GM18519 (cell line): ENCODE measurements at regions not wholly inside any gene's neighbourhood (a gene's known extent, or its start where the extent isn't known, plus 50 kb on each side); places are given as distances from the start of the nearest gene placed in this dataset.
"Not testable (repeated sequence)": the region's sequence is repeated elsewhere in the genome, so short reads cannot be mapped to it uniquely, and the experiment has no call there.

Experiments used
- ATAC-seq: cut with Tn5 transposase; IDR thresholded peaks from one replicate; pipeline ENCODE4 v1.9.1; 2021; ENCODE audit warnings: mild to moderate bottlenecking, moderate library complexity; ENCODE audit not compliant: unreplicated experiment, low FRiP score

DNA sequence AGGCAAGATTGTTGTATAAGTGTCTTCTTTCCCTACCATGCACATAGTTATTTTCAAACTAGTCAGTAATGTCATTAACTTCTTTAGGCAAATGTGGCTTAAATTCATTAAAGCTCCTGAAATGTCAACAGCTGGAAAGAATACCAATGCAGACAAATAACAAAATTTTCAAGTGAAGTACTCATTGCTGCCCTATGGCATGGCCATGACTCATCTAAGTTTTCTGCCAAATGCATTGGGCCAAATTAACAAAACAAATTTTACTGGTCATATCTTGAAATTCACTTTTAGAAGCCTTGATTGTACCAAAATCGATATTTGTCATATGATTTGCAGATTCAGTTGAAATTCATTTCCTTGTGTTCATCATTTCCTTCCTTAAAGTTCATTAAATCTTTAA lies 915.9 kb downstream of the SLC6A15 start:
- no peak for ATAC-seq

DNA sequence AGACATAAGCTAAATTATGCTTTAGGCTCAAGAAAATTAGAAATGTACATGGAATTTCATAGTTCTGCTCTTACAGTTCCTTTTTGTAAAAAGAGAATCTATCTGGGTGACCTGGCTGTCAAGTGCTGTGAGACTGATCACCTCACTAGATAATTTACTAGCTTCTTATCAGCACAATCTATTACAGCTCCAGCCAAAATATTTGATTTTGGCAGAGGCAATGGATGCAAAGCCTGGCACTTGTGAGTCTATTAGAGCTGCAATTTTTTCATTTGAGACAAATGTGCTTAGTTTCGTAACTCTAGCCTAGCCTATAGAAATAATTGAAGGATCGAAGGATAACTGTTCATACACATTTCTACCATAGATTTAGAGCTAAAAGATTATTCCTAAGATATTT lies 927.5 kb downstream of the SLC6A15 start:
- ATAC-seq, result no peak

DNA sequence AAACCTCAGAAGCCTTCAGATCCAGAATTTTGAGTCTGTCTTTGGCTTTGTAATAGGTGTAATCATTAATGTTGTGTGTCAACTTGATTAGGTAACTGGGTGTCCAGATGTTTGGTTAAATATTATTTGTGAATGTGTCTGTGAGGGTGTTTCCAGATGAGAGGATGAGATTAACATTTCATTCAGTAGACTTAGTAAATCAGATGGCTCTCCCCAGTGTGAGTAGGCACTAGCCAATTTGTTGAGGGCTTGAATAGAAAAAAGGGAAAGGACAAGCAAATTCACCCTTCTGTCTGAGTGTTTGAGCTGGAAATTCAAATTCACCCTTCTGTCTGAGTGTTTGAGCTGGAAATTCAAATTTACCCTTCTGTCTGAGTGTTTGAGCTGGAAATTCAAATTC lies 932.2 kb downstream of the SLC6A15 start:
- no peak for ATAC-seq

DNA sequence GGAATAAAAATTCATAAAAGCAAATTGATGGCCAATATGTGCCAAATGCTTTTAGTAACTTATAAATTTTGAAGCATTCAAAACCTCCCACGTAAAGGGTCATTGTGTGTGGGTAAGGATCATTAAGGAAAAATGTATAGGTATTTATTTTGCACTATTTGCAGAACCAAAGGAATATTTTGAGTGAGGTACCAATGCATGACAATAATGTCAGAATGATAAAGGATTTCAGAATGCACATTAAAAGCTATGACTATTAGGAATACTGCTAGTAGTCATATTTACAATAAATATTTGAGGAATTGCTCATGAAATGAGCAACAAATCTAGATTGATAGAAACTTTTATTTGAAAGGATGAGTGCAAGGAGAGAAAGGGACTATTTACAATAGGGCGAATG lies 932.8 kb downstream of the SLC6A15 start:
- ATAC-seq, result no peak

DNA sequence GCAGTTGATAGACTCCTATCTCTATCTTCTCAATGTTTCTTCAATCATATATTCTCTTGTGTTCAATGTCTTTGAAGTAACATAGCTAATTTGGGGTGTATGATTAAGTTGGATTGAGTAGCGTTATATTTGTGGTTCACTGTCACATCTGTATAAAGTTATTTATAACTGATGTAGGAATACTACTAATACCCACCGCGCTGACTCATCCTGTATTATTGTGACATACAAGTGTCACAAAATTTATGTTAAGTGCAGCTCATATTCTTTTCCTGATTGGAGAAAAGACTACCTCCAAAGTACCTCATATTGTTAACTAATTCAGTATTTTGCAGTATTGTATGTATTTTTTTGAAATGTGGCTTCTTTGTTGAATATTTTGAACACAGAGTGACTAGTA lies 940.8 kb downstream of the SLC6A15 start:
- ATAC-seq, result no peak

DNA sequence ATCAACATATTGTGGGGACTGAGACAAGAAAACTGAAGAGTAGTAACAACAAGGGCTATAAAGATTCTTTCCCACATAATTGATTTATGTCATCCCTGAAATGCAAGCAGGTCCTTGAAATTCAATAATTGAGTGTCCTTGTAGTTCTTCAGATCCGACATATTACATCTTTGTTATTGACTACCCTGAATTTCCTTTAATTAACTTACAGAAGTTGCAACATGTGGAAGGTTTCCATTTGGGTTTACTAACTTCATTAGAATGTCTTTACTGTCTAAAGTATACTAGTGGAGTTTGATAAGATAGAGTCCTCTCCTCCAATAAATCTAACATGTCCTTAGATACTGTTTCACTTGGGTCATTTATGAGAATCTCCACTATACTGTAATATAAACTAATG lies 951.8 kb downstream of the SLC6A15 start:
- ATAC-seq, result no peak

DNA sequence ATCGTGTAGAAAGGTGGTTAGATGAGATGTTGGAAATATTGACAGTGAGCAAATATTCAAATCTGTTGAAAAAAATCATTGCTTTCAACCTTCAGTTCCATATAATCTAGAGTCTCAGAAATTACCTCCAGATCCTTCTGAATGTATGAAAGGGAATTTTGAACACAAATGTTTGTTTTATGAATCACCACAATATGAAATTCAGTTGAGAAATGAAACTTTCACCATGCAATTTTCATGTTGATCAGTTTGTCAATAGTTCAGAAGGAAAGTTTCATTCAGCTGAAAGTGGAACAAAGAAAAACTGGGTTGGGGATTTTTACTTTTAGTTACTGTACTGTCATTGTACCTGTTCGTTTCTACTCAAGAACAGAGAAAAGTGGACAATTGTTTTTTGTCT lies 953.6 kb downstream of the SLC6A15 start:
- ATAC-seq, result peak; percentile 40

DNA sequence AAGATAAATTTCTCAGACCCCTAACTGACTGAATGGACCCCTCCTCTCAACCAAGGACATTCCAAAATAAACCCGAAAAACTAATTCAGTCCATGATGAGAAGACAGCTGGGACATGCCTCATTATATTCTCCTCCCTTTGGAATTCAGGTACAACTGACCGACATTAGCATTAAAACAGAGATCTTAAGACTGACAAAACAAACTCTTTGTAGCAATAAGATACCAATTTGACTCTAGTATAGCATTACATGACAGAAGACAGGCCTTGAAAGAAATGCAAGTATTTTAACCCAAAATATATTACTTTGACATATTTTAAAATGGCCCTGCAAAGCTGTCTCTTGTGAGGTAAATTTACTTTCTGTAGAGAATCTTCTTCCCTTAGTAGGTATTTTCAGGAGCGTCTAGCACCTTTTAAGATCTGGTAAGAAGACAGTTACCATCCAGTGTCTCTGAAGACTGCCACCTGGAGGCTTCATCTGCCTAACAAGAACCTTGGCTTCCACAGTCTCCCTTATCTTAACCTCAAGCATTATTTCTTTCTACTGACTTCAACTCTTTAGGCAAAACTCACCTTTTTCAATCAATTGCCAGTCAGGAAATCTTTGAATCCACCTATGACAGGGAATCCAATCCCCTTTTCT lies 957.5 kb downstream of the SLC6A15 start:
- ATAC-seq, result no peak

DNA sequence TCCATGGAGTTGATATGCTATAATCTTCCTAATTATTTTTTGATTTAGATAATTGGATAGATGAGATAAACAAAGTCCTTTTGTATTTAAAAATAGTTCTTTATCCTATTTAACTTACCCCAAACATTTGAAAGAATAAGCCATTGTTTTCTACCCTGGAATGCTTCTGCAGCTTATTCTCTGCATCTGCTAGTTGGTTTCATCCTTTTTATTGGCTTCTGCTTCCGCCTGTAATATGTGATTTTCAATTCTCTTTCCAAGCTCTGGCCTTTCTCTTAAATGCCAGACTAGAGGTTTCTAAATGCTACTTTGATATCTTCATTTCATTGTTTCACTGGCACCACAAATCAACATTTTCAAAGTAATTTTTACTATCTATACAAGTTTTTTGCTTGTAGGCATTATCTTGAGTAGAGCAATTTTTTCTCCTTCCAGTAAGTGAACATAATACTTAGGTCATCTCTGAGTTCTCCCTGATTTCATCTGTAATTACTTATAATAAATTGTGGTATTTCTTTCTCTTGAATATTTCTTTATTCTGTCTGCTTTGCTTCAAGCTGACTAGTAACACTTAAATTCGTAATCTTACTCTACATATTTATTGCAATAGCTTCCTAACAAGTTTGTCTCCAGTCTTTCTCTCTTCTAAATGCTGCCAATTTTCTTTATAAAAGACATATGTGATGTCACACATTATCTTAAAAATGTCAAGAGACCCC lies 958.4 kb downstream of the SLC6A15 start:
- no peak for ATAC-seq

DNA sequence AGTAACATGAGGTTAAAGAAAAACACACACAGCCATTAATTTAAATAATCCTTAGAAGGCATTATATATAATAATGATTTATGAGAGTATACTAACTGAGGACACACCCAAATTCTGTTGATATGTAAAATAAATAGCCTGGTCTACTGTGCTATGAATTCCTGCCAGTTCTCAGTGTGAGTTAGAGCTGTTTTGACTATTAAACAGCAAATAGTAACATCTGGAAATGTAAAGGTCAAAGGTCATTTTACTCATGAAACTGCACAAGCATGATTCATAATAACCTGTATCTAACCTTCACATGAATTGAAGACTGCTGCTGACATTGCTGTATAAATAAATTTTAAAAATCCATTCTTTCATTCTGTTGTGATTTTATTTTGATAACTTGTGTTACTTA lies 966.7 kb downstream of the SLC6A15 start:
- ATAC-seq, result no peak

DNA sequence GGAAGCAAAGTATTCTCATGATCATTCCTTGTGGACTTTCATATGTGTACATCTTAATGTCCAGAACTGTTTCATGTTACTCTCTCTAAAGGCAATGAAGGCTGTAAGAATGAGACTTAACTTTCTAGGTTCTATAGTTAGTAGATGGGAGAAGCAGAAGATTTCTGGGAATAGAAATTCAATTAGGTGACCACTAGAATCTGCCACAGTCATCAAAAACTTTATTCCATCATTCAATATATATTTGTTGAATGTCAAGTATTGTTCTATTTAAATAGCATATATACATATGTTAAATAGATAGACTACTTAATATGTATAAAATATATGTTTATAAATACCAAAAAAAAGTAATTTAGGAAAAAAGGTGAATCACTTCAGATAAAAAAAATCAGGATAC lies 972.9 kb downstream of the SLC6A15 start:
- ATAC-seq, result no peak

DNA sequence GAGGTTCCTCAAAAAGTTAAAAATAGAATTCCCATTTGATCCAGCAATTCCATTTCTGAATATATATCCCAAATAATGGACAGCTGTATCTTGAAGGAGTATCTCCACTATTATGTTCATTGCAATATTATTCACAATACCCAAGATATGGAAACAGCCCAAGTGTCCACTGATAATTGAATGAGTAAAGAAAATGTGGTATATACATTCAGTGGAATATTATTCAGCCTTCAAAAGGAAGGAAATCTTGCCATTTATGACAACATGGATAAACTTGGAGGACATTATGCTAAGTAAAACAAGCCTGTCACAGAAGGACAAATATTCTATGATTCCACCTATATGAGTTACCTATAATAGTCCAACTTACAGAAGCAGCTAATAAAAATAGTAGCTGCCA lies 979.0 kb downstream of the SLC6A15 start:
- no peak for ATAC-seq

DNA sequence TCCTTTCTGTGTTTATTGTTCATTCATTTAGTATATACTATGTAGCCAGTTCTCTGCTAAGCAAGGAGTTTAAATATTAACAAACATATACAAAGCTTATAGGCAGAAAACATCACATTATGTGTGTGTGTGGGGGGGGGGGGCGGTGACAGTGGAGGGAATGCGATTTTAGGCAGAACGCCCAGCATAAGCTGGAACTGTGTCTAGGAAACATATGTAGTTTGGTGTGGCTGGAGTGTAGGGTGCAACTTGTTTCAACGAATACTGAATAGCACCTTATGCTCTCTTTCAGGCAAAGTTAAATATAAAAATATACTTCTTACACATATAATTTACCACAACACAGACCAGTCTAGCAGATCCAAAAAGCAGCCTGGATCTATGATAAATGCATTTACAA lies 980.6 kb downstream of the SLC6A15 start:
- ATAC-seq, result no peak

DNA sequence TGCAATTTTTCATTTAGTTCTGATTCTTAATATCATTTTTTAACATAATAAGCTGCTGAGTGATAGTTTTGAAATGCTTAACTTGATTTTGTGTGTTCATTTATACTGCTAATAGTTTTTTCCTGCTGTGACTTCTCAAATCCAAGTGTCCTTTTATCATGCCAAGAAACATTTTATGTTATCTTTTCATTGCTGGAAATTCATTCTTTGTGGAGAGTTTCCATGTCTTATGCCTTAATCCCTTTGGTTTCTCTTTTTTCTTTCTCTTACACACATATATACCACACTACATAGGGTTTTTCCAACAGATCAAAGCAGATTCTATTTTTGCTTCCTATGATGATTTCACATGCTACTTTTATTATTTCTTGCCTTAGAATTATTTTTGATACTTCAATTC lies 981.1 kb downstream of the SLC6A15 start:
- no peak for ATAC-seq

DNA sequence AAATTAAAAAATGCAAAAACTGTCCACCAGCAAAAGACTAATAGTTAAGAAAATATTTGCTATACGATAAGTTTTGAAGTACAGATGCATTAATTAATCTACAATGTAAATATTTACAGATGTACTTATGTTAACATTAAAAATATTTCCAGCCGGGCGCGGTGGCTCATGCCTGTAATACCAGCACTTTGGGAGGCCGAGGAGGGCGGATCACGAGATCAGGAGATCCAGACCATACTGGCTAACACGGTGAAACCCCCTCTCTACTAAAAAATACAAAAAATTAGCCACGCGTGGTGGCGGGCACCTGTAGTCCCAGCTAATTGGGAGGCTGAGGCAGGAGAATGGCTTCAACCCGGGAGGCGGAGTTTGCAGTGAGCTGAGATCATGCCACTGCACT lies 982.8 kb downstream of the SLC6A15 start:
- not testable (repeated sequence) for ATAC-seq

DNA sequence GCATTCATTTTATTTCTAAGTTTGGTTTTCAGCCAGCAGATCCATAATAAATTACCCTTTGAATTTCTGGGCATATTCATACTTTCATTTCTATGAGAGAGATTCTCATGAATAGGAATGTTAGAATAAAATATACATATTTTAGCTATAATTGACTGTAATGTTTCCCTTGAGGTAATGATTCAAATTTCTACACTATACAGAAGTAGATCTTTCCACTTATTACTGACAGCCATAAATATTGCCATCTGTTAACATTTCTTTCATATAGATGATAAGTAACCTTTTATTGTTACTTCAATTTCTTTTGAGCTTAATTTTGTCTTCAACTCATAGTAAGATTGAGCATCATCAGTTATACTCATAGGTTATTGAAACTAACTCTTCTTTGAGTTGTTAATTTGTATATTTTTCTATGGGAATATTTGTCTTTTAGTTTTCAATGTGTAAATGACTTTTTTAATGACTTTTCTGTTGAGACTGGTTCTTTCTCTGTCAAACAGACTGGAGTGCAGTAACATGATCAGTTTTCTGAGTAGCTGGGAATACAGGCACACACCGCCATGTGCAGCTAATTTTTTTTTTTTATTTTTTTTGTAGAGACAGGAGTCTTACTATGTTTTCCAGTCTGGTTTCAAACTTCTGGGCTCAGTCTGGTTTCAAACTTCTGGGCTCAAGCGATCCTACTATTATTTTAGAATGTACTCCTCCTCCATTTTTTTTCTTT lies 991.6 kb downstream of the SLC6A15 start:
- ATAC-seq, result no peak

DNA sequence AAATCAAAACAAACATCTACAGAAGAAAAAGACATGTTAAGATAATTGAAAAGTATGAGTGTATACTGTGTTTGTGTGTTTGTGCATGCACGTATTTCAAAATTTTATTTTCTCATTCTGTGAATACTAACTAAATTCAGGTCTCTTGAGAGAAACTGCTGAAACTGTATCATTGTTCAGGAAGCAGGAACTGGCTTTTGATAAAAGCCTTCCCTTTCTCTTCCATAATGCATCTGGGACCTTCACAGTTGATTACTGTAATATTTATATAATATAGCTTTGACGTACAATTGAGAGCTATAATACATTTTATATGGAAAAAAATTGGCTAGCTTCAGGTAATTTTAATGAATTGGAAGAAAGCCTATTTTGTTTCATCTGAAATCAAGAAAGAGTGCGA lies 993.5 kb downstream of the SLC6A15 start:
- no peak for ATAC-seq

DNA sequence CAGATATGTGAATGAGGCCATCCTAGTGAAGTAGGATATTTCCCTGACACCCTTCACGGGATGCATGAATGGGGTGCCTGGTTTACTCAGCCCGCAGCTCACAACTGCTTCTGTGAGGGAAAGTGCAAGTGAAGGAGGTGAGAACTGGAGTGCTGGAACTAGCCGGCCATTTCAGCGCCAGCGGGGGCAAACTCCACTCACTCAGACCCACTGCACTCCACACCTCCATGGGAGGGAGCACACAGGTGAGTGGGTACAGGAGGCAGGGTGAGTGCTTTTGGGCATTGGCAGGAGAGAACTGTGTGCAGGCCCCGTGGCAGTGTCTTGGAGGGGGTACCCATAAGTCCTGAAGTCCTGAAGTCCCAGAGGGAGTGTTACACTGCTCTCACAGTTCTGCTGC lies 1008.4 kb downstream of the SLC6A15 start:
- ATAC-seq, result no peak

DNA sequence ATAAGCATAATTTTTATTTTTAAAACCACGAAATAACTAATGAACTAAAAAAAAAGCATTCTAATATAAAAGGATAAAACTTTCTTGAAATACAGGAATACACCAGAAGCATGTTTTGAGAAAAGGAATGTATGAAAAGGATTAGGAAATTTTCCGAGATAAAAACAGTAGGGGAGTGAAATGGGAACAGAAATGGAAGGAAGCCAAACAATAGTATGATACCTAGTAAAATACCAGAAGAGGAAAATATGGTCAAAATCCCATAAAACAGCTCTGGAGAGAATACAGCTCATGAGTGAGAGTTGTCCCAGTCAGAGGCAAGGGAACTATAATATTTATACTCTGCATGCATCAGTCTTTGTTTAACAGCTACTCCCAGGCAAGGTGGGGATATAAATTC lies 1016.2 kb downstream of the SLC6A15 start:
- no peak for ATAC-seq

DNA sequence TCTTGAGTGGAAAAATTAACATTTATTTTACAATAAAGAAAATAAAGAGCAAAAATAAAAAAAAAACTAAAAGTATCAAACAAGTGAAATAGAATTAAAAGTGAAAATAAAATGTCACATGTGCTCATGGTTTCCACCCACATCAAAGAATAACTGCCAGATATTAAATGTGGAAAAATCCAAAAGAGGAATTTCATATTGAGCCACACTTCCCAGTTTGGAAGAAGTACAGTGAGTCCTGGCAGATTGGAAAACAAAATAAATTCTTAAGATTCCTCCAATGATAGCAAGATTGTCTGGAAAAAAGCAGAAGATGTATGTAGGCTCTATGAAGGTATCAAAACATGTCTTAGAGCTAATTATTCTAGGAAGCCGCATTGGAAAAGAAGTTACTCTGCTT lies 1019.5 kb downstream of the SLC6A15 start:
- no peak for ATAC-seq

DNA sequence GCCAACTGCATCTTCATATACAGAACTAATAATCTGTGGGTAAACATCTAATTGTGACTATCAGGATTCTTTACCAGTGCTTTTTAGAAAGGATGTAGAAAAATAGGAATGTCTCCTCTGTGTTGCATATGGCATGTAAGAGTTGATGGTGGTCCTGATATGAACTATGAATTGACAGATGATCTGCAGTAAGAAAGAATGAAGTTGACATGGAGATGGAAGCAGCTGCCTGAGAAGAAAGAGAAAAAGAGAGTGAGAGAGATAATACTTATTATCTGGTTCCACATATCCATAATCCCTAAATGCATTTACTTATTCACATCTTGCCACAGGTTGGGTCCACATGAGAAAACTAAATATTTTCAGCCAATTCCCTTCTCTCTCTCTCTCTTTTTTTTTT lies 1022.9 kb downstream of the SLC6A15 start:
- no peak for ATAC-seq

DNA sequence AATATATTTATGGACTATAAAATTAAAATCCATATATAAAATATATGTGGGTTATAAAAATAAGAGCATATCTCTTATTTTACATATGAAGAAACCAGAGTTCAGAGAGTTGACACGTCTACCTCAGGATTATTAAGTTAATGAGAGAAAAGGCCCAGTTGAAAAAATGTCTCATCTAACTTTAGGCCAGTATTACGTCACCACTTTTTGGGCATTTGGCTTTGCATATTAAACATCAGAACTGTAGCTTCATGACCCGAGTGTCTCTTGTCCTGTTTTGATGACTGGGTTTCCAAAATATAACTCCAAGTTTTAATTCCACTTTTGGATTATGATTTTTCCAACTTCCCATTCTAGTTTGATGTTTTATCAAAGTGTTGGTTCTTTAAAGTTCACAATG lies 1026.1 kb downstream of the SLC6A15 start:
- ATAC-seq, result no peak
